SK-N-SH (cell line): ENCODE measurements at regions not wholly inside any gene's neighbourhood (a gene's known extent, or its start where the extent isn't known, plus 50 kb on each side); places are given as distances from the start of the nearest gene placed in this dataset.
A peak's percentile ranks its signal among the peaks of the same experiment; 100 is the strongest.

Experiments
- CTCF ChIA-PET: fragments of 300-600, 350-600 bp; formaldehyde crosslinking; extraction: SDS; loops from one replicate; lab custom pipeline; 2021; lab: Yijun Ruan, JAX
- POLR2A ChIA-PET: fragments of 350-600 bp; sonication (Branson Sonifier 250); formaldehyde crosslinking; extraction: SDS; loops from one replicate; lab custom pipeline; 2020; ENCODE audit warnings: antibody characterized with exemption, inconsistent platforms; lab: Yijun Ruan, JAX
- DNase-seq: peaks from one replicate; pipeline ENCODE4 v3.0.0; 2012
- H2AFZ ChIP-seq: fragments of 200-600 bp; sonication (generic); 2 replicates; pipeline ENCODE4 v1.8.1; 2016; ENCODE audit warnings: antibody characterized with exemption, mild to moderate bottlenecking, low read depth
- H3F3A ChIP-seq: fragments of 200-600 bp; sonication (generic); replicated peaks from 2 replicates; pipeline ENCODE3; 2016; ENCODE audit warnings: antibody characterized with exemption, mild to moderate bottlenecking; ENCODE audit not compliant: insufficient read depth
- H3K27ac ChIP-seq, 2 experiments: fragments of 200-500 bp in 1 of 2; fragments of 200-600 bp in 1 of 2; sonication (Bioruptor generic) in 1 of 2; sonication (generic), shearing (Covaris generic) in 1 of 2; 2 replicates each; pipeline versions ENCODE4 v1.5.1 to v1.6.1; 2014 to 2016; ENCODE audit warnings: low read depth in 2 of 2, inconsistent platforms in 1 of 2, low read length in 1 of 2, mild to moderate bottlenecking in 1 of 2, mixed read lengths in 1 of 2
- H3K27me3 ChIP-seq: fragments of 200-600 bp; sonication (generic), shearing (Covaris generic); 2 replicates; pipeline ENCODE4 v1.6.1; 2016; ENCODE audit warnings: mixed run types; ENCODE audit not compliant: insufficient read depth
- H3K36me3 ChIP-seq, 2 experiments: fragments of 200-500 bp in 1 of 2; fragments of 200-600 bp in 1 of 2; sonication (Bioruptor generic) in 1 of 2; sonication (generic) in 1 of 2; replicated peaks in 1 of 2; 2 replicates each; pipeline versions ENCODE3 to v1.5.1; 2014 to 2016; ENCODE audit warnings: low read length in 1 of 2, mild to moderate bottlenecking in 1 of 2; ENCODE audit not compliant: insufficient read depth in 2 of 2, control insufficient read depth in 1 of 2
- H3K4me1 ChIP-seq, 2 experiments: fragments of 200-500 bp in 1 of 2; fragments of 200-600 bp in 1 of 2; sonication (Bioruptor generic) in 1 of 2; sonication (generic), shearing (Covaris generic) in 1 of 2; 2 replicates each; pipeline versions ENCODE4 v1.5.1 to v1.6.1; 2014 to 2016; ENCODE audit warnings: low read depth in 1 of 2, low read length in 1 of 2, mixed run types in 1 of 2; ENCODE audit not compliant: insufficient read depth in 2 of 2, control insufficient read depth in 1 of 2
- H3K4me2 ChIP-seq: fragments of 200-600 bp; sonication (generic), shearing (Covaris generic); 2 replicates; pipeline ENCODE4 v1.6.1; 2017; ENCODE audit warnings: mixed run types
- H3K4me3 ChIP-seq, 2 experiments: fragments of 200-500 bp in 1 of 2; fragments of 200-600 bp in 1 of 2; sonication (Bioruptor generic) in 1 of 2; sonication (generic), shearing (Covaris generic) in 1 of 2; 2 replicates each; pipeline versions ENCODE4 v1.5.1 to v1.8.1; 2014 to 2016; ENCODE audit warnings: low read depth in 2 of 2, inconsistent platforms in 1 of 2, low read length in 1 of 2, mild to moderate bottlenecking in 1 of 2, mixed read lengths in 1 of 2, moderate library complexity in 1 of 2
- H3K79me2 ChIP-seq: fragments of 200-600 bp; sonication (generic); 2 replicates; pipeline ENCODE4 v1.8.1; 2017; ENCODE audit warnings: mild to moderate bottlenecking; ENCODE audit not compliant: insufficient read depth
- H3K9ac ChIP-seq: fragments of 200-600 bp; sonication (generic); 2 replicates; pipeline ENCODE4 v1.6.1; 2017; ENCODE audit warnings: mixed run types
- H3K9me2 ChIP-seq: fragments of 200-600 bp; sonication (generic); 2 replicates; pipeline ENCODE4 v1.6.1; 2017; ENCODE audit warnings: mixed run types
- H3K9me3 ChIP-seq: fragments of 200-600 bp; sonication (generic); 2 replicates; pipeline ENCODE4 v1.6.1; 2017; ENCODE audit warnings: mixed run types, mild to moderate bottlenecking, moderate library complexity
- H4K20me1 ChIP-seq: fragments of 200-600 bp; sonication (generic); 2 replicates; pipeline ENCODE4 v1.6.1; 2017; ENCODE audit warnings: mild to moderate bottlenecking, mixed run types; ENCODE audit not compliant: insufficient read depth
- CHD2 ChIP-seq: fragments of 150-350 bp; IDR thresholded peaks from 2 replicates; pipeline ENCODE4 v1.6.1; 2018; ENCODE audit warnings: low read length; ENCODE audit not compliant: partially characterized antibody
- CTCF ChIP-seq: fragments of 200-600 bp; sonication (generic); IDR thresholded peaks from 2 replicates; pipeline ENCODE4 v1.6.1; 2017; ENCODE audit warnings: antibody characterized with exemption, mild to moderate bottlenecking, moderate library complexity
- EP300 ChIP-seq, 2 experiments: IDR thresholded peaks; 2 replicates each; pipeline versions ENCODE4 v1.4.0 to v1.6.1; 2012; ENCODE audit warnings: borderline replicate concordance in 1 of 2, low read depth in 1 of 2, low read length in 1 of 2
- EZH2phosphoT487 ChIP-seq: fragments of 200-600 bp; sonication (generic); IDR thresholded peaks from 2 replicates; pipeline ENCODE4 v1.6.1; 2017; ENCODE audit warnings: low read depth, mixed run types, mild to moderate bottlenecking, antibody characterized with exemption, moderate library complexity, borderline replicate concordance
- FOSL2 ChIP-seq: IDR thresholded peaks from 2 replicates; pipeline ENCODE4 v1.4.0; 2012; ENCODE audit warnings: low read depth, mild to moderate bottlenecking, moderate library complexity, borderline replicate concordance
- FOXJ3 ChIP-seq: sonication (generic); formaldehyde crosslinking; IDR thresholded peaks from 2 replicates; pipeline ENCODE4 v1.5.1; 2020; ENCODE audit warnings: mild to moderate bottlenecking, missing genetic modification reagents
- GABPA ChIP-seq: IDR thresholded peaks from 2 replicates; pipeline ENCODE4 v1.4.0; 2012; ENCODE audit warnings: low read depth, mild to moderate bottlenecking
- JUND ChIP-seq: IDR thresholded peaks from 2 replicates; pipeline ENCODE4 v1.4.0; 2012
- MAX ChIP-seq: IDR thresholded peaks from 2 replicates; pipeline ENCODE4 v1.4.0; 2012; ENCODE audit warnings: low read depth
- MXI1 ChIP-seq: IDR thresholded peaks from 2 replicates; pipeline ENCODE4 v1.6.1; 2012; ENCODE audit warnings: mild to moderate bottlenecking, low read depth, low read length, improper control_type of control experiment
- NFIC ChIP-seq: IDR thresholded peaks from 2 replicates; pipeline ENCODE4 v1.4.0; 2012; ENCODE audit warnings: borderline replicate concordance
- NRF1 ChIP-seq: IDR thresholded peaks from 2 replicates; pipeline ENCODE4 v1.6.1; 2012; ENCODE audit warnings: low read depth, mild to moderate bottlenecking, low read length
- POLR2AphosphoS5 ChIP-seq: IDR thresholded peaks from 2 replicates; pipeline ENCODE4 v1.6.1; 2012; ENCODE audit warnings: low read depth, low read length
- RAD21 ChIP-seq: IDR thresholded peaks from 2 replicates; pipeline ENCODE4 v1.6.1; 2012; ENCODE audit warnings: mild to moderate bottlenecking, low read length
- RFX5 ChIP-seq: IDR thresholded peaks from 2 replicates; pipeline ENCODE4 v1.6.1; 2012; ENCODE audit warnings: mild to moderate bottlenecking, improper control_type of control experiment, low read length
- RXRA ChIP-seq: IDR thresholded peaks from 2 replicates; pipeline ENCODE4 v1.4.0; 2012; ENCODE audit warnings: low read depth, mild to moderate bottlenecking, borderline replicate concordance
- TAF1 ChIP-seq: IDR thresholded peaks from 2 replicates; pipeline ENCODE4 v1.6.1; 2012; ENCODE audit warnings: low read depth, mild to moderate bottlenecking, low read length, moderate library complexity, borderline replicate concordance
- TCF12 ChIP-seq: IDR thresholded peaks from 2 replicates; pipeline ENCODE4 v1.4.0; 2012
- TEAD4 ChIP-seq: IDR thresholded peaks from 2 replicates; pipeline ENCODE4 v1.4.0; 2012; ENCODE audit warnings: mild to moderate bottlenecking, borderline replicate concordance; ENCODE audit not compliant: insufficient read depth
- YY1 ChIP-seq: IDR thresholded peaks from 2 replicates; pipeline ENCODE4 v1.4.0; 2012; ENCODE audit warnings: low read depth, mild to moderate bottlenecking
- WGBS: methylation state at CpG from one replicate; pipeline ENCODE4 v1.1.6; 2017; ENCODE audit warnings: low lambda C conversion rate; 5-methylcytosine and 5-hydroxymethylcytosine counted together
- TF ChIP-seq, protein P1 (sequence below): IDR thresholded peaks from 2 replicates; pipeline ENCODE4 v1.4.0; 2012; ENCODE audit warnings: low read depth, borderline replicate concordance
- TF ChIP-seq, protein P2 (sequence below): fragments of 150-350 bp; IDR thresholded peaks from 2 replicates; pipeline ENCODE4 v1.6.1; 2017; ENCODE audit warnings: antibody characterized with exemption, low read length, low read depth, borderline replicate concordance

DNA sequence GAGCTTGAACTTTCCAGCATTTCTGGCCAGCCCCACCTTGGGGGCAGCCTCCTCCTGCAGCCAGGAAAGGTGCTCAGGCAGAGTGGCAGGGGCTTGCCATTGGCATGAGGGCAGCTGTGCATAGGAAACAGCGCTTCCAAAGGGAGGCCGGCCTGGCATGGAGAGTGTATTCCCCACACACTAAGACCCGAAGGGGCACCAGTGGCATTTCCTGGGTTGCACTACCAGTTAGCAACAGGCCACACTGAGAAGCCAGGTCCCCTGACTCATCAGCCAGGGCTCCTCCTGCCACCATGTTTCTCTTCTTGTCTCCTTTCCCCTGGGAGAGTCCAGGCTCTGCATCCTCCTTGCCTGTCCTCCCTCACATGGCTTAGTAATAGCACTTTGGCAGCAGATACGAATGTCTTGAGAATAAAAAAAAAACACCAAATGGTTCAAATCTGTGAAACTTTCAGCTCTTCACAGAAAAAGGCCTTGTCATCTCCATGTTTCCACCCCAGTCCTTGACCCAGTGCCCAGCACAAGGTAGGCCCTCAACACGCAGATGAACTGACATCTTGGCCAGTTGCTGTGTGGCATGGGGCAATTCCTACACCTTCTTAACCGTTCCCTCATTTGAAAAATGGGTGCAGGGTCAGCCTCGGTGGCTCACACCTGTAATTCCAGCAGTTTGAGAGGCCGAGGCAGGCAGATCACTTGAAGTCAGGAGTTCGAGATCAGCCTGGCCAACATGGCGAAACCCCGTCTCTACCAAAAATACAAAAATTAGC, 180.4 kb downstream of the SMAD6 start:
- Histone ChIP-seq H3K4me1 (peaks cover 3 to 31% of the 10 kb centered on the region in 2 experiments), H3K79me2 (no peaks in the 10 kb centered on the region), H3K9me2 (no peaks in the 10 kb centered on the region), H3K9ac (peak overlapping the region; percentile 56)
- DNase-seq, result no peak
- peak in 1 of 2 experiments; percentile 69; a peak in 1 of 4 replicates for TF ChIP-seq EP300 (IDR thresholded peaks at IDR 0.05; ENCODE audit: borderline replicate concordance in 1 of 2, low read depth in 1 of 2, low read length in 1 of 2)
- peak; percentile 44; the same call in 1 of the 2 replicates for TF ChIP-seq MAX
- peak; percentile 58; the same call in 1 of the 2 replicates for TF ChIP-seq NFIC
- no peak for TF ChIP-seq GABPA
- peak; percentile 64; the same call in 1 of the 2 replicates for TF ChIP-seq YY1
- TF ChIP-seq TAF1, result no peak
- no peak for TF ChIP-seq MXI1
- TF ChIP-seq TEAD4, result 0 out of 2 replicates have a peak, but pooled peaks have one; percentile 34
- no peak for TF ChIP-seq RXRA
- peak; percentile 38; the same call in 1 of the 2 replicates for TF ChIP-seq JUND
- no peak for TF ChIP-seq CHD2
- TF ChIP-seq TCF12, result peak; percentile 62
- TF ChIP-seq FOSL2, result peak; percentile 56; the same call in 1 of the 2 replicates
- TF ChIP-seq, all 33 proteins: peak for 8
- Histone ChIP-seq H3K36me3 (no peaks in the 10 kb centered on the region), H2AFZ (no peak overlapping the region), H4K20me1 (no peaks in the 10 kb centered on the region), H3F3A (peaks cover 22% of the 10 kb centered on the region), H3K27me3 (no peaks in the 10 kb centered on the region), H3K27ac (peak overlapping the region; percentile 36 to 95; a peak in 3 of 4 replicates), H3K9me3 (no peaks in the 10 kb centered on the region), H3K4me3 (no peak overlapping the region), H3K4me2 (peak overlapping the region; percentile 56)
- ChIA-PET POLR2A (no interaction called here), CTCF (interaction anchor here (0.6 kb wide), 2 partner anchors 21 to 22 kb away, joined by 3 read pairs; no protein-coding TSS in a partner anchor)
- 75% methylated on average over 9 of the region's 11 CpGs for WGBS

GRCh38 chr15:66883284-66883911, 181.4 kb downstream of the SMAD6 start:
- POLR2A ChIA-PET, result no interaction called here
- 5% methylated on average over 10 of the region's 10 CpGs for WGBS
- H2AFZ ChIP-seq, result peak overlapping the region; percentile 34; the same call in 1 of the 2 replicates
- TF ChIP-seq RXRA, result peak; percentile 93; the same call in 1 of the 2 replicates
- no peak for TF ChIP-seq RFX5
- TF ChIP-seq FOXJ3, result no peak
- TF ChIP-seq, protein P1, sequence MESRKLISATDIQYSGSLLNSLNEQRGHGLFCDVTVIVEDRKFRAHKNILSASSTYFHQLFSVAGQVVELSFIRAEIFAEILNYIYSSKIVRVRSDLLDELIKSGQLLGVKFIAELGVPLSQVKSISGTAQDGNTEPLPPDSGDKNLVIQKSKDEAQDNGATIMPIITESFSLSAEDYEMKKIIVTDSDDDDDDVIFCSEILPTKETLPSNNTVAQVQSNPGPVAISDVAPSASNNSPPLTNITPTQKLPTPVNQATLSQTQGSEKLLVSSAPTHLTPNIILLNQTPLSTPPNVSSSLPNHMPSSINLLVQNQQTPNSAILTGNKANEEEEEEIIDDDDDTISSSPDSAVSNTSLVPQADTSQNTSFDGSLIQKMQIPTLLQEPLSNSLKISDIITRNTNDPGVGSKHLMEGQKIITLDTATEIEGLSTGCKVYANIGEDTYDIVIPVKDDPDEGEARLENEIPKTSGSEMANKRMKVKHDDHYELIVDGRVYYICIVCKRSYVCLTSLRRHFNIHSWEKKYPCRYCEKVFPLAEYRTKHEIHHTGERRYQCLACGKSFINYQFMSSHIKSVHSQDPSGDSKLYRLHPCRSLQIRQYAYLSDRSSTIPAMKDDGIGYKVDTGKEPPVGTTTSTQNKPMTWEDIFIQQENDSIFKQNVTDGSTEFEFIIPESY, result peak; percentile 92
- no peak for TF ChIP-seq GABPA
- TF ChIP-seq RAD21, result no peak
- TF ChIP-seq, protein P2, sequence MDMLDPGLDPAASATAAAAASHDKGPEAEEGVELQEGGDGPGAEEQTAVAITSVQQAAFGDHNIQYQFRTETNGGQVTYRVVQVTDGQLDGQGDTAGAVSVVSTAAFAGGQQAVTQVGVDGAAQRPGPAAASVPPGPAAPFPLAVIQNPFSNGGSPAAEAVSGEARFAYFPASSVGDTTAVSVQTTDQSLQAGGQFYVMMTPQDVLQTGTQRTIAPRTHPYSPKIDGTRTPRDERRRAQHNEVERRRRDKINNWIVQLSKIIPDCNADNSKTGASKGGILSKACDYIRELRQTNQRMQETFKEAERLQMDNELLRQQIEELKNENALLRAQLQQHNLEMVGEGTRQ, result no peak
- no peak for TF ChIP-seq NRF1
- TF ChIP-seq CTCF, result no peak
- peak; percentile 94; the same call in 1 of the 2 replicates for TF ChIP-seq POLR2AphosphoS5
- TF ChIP-seq EZH2phosphoT487, result no peak

More at GRCh38 chr15:66883284-66883911, 181.4 kb downstream of the SMAD6 start:
- no peaks in the 10 kb centered on the region for H3K36me3 ChIP-seq
- no peak overlapping the region for H3K4me3 ChIP-seq
- H3K9me3 ChIP-seq, result no peaks in the 10 kb centered on the region
- H3K79me2 ChIP-seq, result no peaks in the 10 kb centered on the region
- no peak for DNase-seq
- H3K27ac ChIP-seq, result peak overlapping the region; percentile 43 to 95; a peak in 3 of 4 replicates
- H3K9ac ChIP-seq, result peak overlapping the region; percentile 56; the same call in 1 of the 2 replicates
- H3F3A ChIP-seq, result peaks cover 22% of the 10 kb centered on the region
- H4K20me1 ChIP-seq, result no peaks in the 10 kb centered on the region
- H3K9me2 ChIP-seq, result no peaks in the 10 kb centered on the region
- CTCF ChIA-PET, result interaction anchor here (1.0 kb wide), 1 partner anchor 20 kb away, joined by 3 read pairs; no protein-coding TSS in a partner anchor
- H3K4me2 ChIP-seq, result peak overlapping the region; percentile 56
- H3K4me1 ChIP-seq, result peaks cover 3 to 31% of the 10 kb centered on the region in 2 experiments
- H3K27me3 ChIP-seq, result no peaks in the 10 kb centered on the region
